ENCODE measurements at regions not wholly inside any gene's neighbourhood (a gene's known extent, or its start where the extent isn't known, plus 50 kb on each side); places are given as distances from the start of the nearest gene placed in this dataset.

DNA sequence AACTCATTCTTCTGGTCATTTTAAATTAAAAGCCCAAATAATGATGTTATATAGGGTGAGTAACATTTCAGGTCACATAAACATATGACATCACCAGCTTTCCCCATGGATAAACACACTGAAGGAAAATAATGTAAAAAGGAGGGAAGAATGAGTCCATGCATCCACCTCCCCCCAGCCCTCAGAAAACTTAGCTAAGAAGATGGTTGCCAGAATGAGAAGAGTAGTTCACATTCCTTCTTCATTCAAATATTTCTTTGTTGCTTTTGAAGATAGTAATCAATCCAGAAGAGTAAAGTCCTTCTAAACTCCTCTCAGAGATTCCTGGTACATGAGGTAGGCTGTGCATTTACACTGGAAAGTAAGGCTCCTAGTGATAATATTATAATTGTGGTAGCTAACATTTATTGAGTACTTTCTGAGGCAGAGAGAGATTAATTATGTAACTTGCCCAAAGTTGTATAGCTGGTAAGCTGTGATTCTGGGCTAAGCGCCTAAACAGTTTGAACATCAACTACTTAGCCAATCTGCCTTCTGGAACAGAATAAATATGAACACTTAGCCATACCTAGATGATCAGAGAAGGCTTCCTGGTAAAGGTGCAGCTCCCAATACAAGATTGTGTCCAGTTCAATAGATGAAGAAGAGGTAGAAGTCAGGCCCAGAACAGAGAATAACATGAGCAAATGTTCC is 256.7 kb upstream of the FN1 start:
- Histone ChIP-seq H3K36me3 (no peaks in the 10 kb centered on the region), H3K27ac (peak overlapping the region; percentile 80 to 87), H3K4me1 (peaks cover 0 to 27% of the 10 kb centered on the region in 2 donors), H3K9me3 (no peaks in the 10 kb centered on the region), H3K4me3 (no peak overlapping the region), H3K27me3 (no peaks in the 10 kb centered on the region)
- intact Hi-C loops (cut with DNase I): loop anchor here (2.0 kb wide), 1 partner anchor 34 kb away; no protein-coding TSS in a partner anchor
- TF ChIP-seq, protein P1, sequence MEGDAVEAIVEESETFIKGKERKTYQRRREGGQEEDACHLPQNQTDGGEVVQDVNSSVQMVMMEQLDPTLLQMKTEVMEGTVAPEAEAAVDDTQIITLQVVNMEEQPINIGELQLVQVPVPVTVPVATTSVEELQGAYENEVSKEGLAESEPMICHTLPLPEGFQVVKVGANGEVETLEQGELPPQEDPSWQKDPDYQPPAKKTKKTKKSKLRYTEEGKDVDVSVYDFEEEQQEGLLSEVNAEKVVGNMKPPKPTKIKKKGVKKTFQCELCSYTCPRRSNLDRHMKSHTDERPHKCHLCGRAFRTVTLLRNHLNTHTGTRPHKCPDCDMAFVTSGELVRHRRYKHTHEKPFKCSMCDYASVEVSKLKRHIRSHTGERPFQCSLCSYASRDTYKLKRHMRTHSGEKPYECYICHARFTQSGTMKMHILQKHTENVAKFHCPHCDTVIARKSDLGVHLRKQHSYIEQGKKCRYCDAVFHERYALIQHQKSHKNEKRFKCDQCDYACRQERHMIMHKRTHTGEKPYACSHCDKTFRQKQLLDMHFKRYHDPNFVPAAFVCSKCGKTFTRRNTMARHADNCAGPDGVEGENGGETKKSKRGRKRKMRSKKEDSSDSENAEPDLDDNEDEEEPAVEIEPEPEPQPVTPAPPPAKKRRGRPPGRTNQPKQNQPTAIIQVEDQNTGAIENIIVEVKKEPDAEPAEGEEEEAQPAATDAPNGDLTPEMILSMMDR (IDR thresholded peaks at IDR 0.05): no peak
- DNase-seq (ENCODE audit: low spot score in 2 of 2): no peak

DNA sequence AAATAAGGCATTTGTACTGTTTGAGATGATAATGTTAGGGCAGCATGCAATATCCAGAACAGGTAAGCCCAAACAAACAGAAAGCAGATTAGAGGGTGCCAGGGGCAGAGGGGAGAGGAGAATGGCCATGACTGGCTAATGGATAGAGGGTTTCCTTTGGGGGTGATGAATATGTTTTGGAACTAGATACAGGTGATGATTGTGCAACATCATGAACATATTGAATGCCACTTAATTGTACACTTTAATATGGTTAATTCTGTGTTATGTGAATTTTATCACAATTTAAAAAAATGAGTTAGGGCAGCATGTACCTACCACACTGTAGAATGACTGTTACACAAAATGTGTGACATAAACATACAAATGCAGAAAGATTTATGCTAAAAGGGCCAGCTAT is 255.5 kb upstream of the FN1 start:
- DNase-seq (ENCODE audit: low spot score in 2 of 2): no peak
- Histone ChIP-seq H3K4me1 (peaks cover 0 to 27% of the 10 kb centered on the region in 2 donors), H3K27me3 (no peaks in the 10 kb centered on the region), H3K4me3 (no peak overlapping the region), H3K9me3 (no peaks in the 10 kb centered on the region), H3K36me3 (no peaks in the 10 kb centered on the region), H3K27ac (peak overlapping the region; percentile 80 to 87)
- TF ChIP-seq, protein P1 (IDR thresholded peaks at IDR 0.05): no peak
- intact Hi-C loops (cut with DNase I): no loop called here

- no peak for DNase-seq (ENCODE audit: low spot score in 2 of 2)
- H3K36me3 ChIP-seq: no peaks in the 10 kb centered on the region
- no peak overlapping the region for H3K27ac ChIP-seq
- no peaks in the 10 kb centered on the region for H3K27me3 ChIP-seq
- intact Hi-C loops (cut with DNase I): no loop called here
- H3K4me3 ChIP-seq: no peak overlapping the region
- TF ChIP-seq, protein P1 (IDR thresholded peaks at IDR 0.05): no peak
- H3K9me3 ChIP-seq: no peaks in the 10 kb centered on the region
- H3K4me1 ChIP-seq: peaks cover 0 to 9% of the 10 kb centered on the region in 2 donors
These were observed 251.5 kb upstream of the FN1 start for GRCh38 chr2:215687149-215688031.

DNA sequence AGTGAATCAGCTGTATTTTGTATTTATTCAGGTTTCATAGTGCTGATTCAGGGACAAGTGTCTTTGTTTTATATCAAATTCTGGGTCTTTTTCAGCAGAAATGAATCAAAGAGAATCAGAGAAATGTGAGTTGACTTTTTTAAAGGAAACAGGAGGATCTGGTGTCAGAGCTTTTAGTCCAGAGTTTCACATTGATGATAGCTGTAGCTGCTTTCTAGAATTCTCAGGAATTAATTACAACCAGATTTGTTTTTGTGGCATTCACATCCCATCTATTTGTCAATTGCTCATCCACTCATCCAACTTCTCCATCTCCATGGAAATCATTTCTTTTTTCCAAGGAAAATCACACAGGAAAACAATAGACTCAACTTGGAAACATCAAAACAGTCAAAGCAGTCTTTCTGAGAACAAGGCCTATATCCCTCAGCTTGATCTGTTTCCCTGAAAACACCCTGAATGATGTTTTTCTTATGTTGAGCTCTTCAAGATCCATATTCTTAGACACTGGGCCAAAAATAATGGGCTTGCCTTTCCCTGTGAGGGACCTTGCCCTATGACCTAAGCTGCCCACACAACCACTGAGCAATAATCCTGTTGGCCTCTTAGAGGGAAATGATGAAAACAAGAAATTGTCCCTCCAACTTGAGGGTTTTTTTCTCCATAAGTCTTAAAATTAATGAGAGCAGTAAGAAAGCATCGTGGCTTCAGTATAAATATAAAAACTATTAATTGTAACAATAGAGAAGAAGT is 249.5 kb upstream of the FN1 start:
- Histone ChIP-seq H3K36me3 (no peaks in the 10 kb centered on the region), H3K4me1 (no peaks in the 10 kb centered on the region), H3K4me3 (no peak overlapping the region), H3K27ac (no peak overlapping the region), H3K27me3 (no peaks in the 10 kb centered on the region), H3K9me3 (no peaks in the 10 kb centered on the region)
- no peak for DNase-seq (ENCODE audit: low spot score in 2 of 2)
- TF ChIP-seq, protein P1 (IDR thresholded peaks at IDR 0.05): no peak
- intact Hi-C loops (cut with DNase I): no loop called here

DNA sequence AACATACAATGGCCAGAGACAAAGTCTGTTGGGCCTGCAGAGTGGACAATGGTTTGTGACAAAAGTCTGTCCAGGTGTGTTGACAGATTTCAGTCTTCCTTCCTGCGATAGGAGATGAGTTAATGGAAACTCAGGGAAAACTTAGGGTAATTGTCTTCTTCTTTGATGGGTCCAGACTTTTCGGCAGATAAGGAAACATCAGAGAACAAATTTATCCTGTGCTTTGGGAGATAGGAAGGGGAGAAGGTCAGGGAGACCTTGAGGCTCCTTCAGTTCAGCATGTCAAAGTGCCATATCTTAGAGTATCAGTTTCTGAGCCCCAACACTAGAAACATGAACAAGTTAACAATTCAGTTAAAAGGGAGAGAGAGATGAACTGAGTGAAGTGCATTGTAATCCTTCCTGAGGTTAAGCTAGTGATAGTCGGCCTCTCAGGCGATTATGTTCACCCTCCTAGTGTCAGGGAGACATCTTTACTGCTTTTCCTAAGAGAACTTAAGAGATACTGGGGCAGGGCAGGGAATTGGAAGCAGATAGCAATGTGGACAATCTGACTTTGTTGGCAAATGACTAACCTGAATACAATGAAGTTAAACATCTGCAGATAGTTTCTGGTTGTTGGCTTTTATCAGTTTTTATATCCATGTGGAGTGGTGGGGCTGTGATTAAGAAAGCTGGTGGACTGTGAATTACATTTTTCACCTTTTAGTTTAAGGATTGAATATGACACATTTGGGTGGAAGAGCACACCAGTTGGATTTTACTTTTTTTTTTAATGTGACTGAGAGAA is 248.8 kb upstream of the FN1 start:
- no peaks in the 10 kb centered on the region for H3K27me3 ChIP-seq
- no peak overlapping the region for H3K27ac ChIP-seq
- no peaks in the 10 kb centered on the region for H3K36me3 ChIP-seq
- DNase-seq (ENCODE audit: low spot score in 2 of 2): no peak
- no peaks in the 10 kb centered on the region for H3K9me3 ChIP-seq
- intact Hi-C loops (cut with DNase I): no loop called here
- TF ChIP-seq, protein P1 (IDR thresholded peaks at IDR 0.05): no peak
- H3K4me3 ChIP-seq: no peak overlapping the region
- H3K4me1 ChIP-seq: no peaks in the 10 kb centered on the region

All from ascending aorta (tissue), 2 donors.